SKM-1 (cell line): ENCODE measurements at regions not wholly inside any gene's neighbourhood (a gene's known extent, or its start where the extent isn't known, plus 50 kb on each side); places are given as distances from the start of the nearest gene placed in this dataset.
A peak's percentile ranks its signal among the peaks of the same experiment; 100 is the strongest.

ENCODE experiments used
- DNase-seq: peaks from one replicate; lab custom pipeline; 2025; ENCODE audit not compliant: unreplicated experiment; lab: John Stamatoyannopoulos, UW

GRCh38 chr6:14361956-14362587, 244.5 kb downstream of the CD83 start:
- no peak for DNase-seq

- DNase-seq, result no peak
Observed at GRCh38 chr6:14364370-14364769, 246.8 kb downstream of the CD83 start.

- DNase-seq, result no peak
Observed at GRCh38 chr6:14365393-14365792, 247.8 kb downstream of the CD83 start.

GRCh38 chr6:14366315-14366714, 248.7 kb downstream of the CD83 start:
- DNase-seq, result no peak

DNA sequence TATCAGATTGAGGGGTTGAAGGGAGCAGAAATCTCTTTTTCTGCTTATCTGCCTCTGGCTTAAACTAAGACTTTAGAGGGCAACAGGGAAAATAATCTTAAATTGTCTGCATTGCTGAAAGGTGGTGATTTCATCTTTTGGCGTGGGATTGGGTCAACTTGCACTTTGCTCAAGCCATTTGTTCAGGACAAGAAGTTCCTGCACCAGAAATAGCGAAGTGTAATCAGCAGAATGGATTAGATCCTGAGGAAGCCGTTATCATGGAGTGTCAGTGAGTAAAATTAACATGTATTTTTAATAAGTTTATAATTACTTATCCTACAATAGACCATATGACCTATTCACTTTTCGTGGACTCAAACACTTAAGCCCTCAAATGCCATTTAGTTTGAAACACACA, 249.3 kb downstream of the CD83 start:
- no peak for DNase-seq

- no peak for DNase-seq
Observed at GRCh38 chr6:14367296-14367695, 249.7 kb downstream of the CD83 start.

DNA sequence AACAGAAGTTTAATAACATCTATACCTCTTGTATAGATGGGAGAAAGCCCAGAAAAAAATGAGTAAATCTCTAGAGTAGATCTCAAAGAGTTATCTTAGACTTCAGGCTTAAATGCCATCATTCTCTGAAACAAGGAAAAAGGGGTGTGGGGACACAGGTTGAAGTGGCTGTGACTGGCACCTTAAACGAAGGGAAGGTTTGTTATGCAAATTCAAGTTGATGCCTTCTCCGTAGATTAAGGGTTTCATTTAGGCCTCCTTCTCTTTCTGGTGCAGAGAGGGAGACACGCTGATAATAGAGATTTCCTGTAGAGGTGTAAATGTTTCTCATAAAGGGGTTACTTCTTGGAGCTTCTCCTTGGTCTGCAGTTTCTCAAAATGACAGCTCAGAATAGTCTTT, 252.1 kb downstream of the CD83 start:
- DNase-seq, result no peak

- peak; percentile 82 for DNase-seq
Observed at GRCh38 chr6:14371530-14371929, 254.0 kb downstream of the CD83 start.

GRCh38 chr6:14372734-14373489, 255.3 kb downstream of the CD83 start:
- no peak for DNase-seq

GRCh38 chr6:14373648-14374437, 256.3 kb downstream of the CD83 start:
- no peak for DNase-seq

DNA sequence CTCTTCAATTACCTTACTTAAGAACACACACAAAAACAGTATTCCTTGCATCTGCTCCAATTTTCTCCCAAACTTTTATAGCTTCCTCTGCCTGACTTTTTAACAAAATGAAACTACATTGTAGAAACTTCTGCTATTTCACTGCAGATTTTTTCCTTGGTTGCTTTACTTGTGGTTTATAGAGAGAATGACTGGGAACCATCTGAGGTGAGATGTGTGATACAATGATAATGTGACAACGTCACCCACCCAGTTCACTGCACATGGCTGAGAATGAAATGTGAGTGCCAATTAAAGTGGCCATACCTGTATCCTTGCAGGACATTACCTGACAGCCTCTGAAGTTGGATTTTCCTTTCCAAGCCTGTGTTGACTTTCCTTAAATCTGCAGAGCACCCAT, 258.4 kb downstream of the CD83 start:
- no peak for DNase-seq

GRCh38 chr6:14379568-14379967, 262.0 kb downstream of the CD83 start:
- DNase-seq, result no peak

GRCh38 chr6:14380086-14380820, 262.7 kb downstream of the CD83 start:
- DNase-seq, result no peak

DNA sequence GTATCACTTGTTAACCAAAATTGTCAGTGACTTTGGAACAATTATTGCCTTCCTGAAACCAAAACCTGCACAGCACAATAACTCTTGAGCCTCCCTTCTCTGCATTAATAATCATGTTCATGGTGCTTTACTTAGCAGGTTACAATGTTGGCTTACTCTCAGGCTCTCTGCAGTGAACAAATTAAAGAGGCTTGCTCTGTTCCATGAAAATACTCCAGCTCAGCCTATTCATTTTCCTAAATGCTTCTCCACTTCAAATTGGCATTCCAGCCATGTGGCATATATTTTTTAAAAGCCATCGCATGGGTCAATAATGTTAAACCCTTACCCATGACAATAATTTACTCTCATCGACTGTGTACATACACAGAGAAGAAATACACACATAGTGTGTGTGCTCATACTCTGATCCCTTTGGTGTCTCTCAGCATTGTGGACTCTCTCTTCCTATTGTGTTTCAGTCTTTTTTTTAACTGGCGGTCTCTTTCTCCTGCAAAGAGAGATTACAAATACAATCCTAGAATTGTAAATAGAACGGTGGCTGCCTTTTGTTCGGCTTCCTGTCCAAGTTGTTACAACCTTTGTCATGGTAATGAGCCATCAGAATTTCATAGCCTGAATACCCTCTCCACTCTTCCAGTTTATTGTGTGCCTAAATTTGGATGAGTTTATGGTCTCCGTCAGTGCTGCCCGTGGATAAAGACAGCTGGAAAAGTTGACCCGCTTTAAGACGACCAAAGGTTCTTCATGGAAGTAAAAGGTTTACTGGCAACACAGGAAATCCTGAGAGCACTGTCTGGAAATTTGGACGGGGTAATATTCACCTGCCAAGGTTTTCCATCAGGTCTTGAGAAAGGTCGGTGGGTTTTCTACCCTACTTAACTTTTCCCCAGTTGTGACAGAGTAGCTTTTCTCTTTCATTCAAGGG, 263.6 kb downstream of the CD83 start:
- no peak for DNase-seq

- DNase-seq, result no peak
Observed at GRCh38 chr6:14381829-14382677, 264.5 kb downstream of the CD83 start.

GRCh38 chr6:14382678-14383236, 265.2 kb downstream of the CD83 start:
- no peak for DNase-seq

- no peak for DNase-seq
Observed at GRCh38 chr6:14383393-14384174, 266.0 kb downstream of the CD83 start.
